Mesothelial cell of epicardium (in vitro differentiated cells): ENCODE measurements at regions not wholly inside any gene's neighbourhood (a gene's known extent, or its start where the extent isn't known, plus 50 kb on each side); places are given as distances from the start of the nearest gene placed in this dataset.

Experiments used
- DNase-seq, 2 experiments: peaks; one replicate each; pipeline ENCODE4 v3.0.0; 2021; ENCODE audit warnings: low spot score in 2 of 2; ENCODE audit not compliant: unreplicated experiment in 2 of 2
- H3K27ac Mint-ChIP-seq: 2 replicates; pipeline ENCODE4 v1.8.0; 2021; ENCODE audit warnings: mixed read lengths
- H3K27me3 Mint-ChIP-seq: 2 replicates; pipeline ENCODE4 v1.8.0; 2021; ENCODE audit warnings: low read depth, mixed read lengths
- H3K36me3 Mint-ChIP-seq: 2 replicates; pipeline ENCODE4 v1.8.0; 2021; ENCODE audit warnings: mixed read lengths
- H3K4me1 Mint-ChIP-seq: 2 replicates; pipeline ENCODE4 v1.8.0; 2021; ENCODE audit warnings: mixed read lengths
- H3K4me3 Mint-ChIP-seq: 2 replicates; pipeline ENCODE4 v1.8.0; 2021; ENCODE audit warnings: mild to moderate bottlenecking, moderate library complexity, mixed read lengths
- H3K9me3 Mint-ChIP-seq: 2 replicates; pipeline ENCODE4 v1.8.0; 2021; ENCODE audit warnings: mixed read lengths
- CTCF ChIP-seq: fragments of 200-600 bp; sonication (generic); IDR thresholded peaks from one replicate; pipeline ENCODE4 v1.5.0; 2021; ENCODE audit warnings: antibody characterized with exemption; ENCODE audit not compliant: unreplicated experiment

- no peak overlapping the region for H3K27ac Mint-ChIP-seq
- no peak for DNase-seq
- H3K4me1 Mint-ChIP-seq = peaks cover 24% of the 10 kb centered on the region
- no peaks in the 10 kb centered on the region for H3K9me3 Mint-ChIP-seq
- H3K27me3 Mint-ChIP-seq = peaks cover 39% of the 10 kb centered on the region
- no peak for TF ChIP-seq CTCF
- H3K36me3 Mint-ChIP-seq = no peaks in the 10 kb centered on the region
- no peak overlapping the region for H3K4me3 Mint-ChIP-seq
Measured at GRCh38 chr1:5579966-5580365, 412.3 kb downstream of the NPHP4 start.

- no peak overlapping the region for H3K27ac Mint-ChIP-seq
Measured at GRCh38 chr1:5578690-5579089, 413.5 kb downstream of the NPHP4 start.

GRCh38 chr1:5577255-5578040, 414.8 kb downstream of the NPHP4 start:
- Mint-ChIP-seq H3K36me3 (no peaks in the 10 kb centered on the region), H3K27me3 (peaks cover 38% of the 10 kb centered on the region), H3K4me3 (no peak overlapping the region), H3K27ac (no peak overlapping the region), H3K4me1 (peaks cover 38% of the 10 kb centered on the region), H3K9me3 (peaks cover 3% of the 10 kb centered on the region)
- DNase-seq = peak in 1 of 2 experiments; percentile 27
- TF ChIP-seq CTCF = no peak

More at GRCh38 chr1:5578690-5579089, 413.5 kb downstream of the NPHP4 start:
- no peak for DNase-seq
- H3K9me3 Mint-ChIP-seq = no peaks in the 10 kb centered on the region
- peaks cover 34% of the 10 kb centered on the region for H3K4me1 Mint-ChIP-seq
- H3K36me3 Mint-ChIP-seq = no peaks in the 10 kb centered on the region
- H3K4me3 Mint-ChIP-seq = no peak overlapping the region
- peaks cover 40% of the 10 kb centered on the region for H3K27me3 Mint-ChIP-seq
- TF ChIP-seq CTCF = no peak

GRCh38 chr1:5576673-5577065, 415.6 kb downstream of the NPHP4 start:
- Mint-ChIP-seq H3K36me3 (no peaks in the 10 kb centered on the region), H3K27me3 (peaks cover 33% of the 10 kb centered on the region), H3K4me1 (peaks cover 36% of the 10 kb centered on the region), H3K4me3 (no peak overlapping the region), H3K9me3 (peaks cover 7% of the 10 kb centered on the region), H3K27ac (no peak overlapping the region)
- no peak for TF ChIP-seq CTCF
- DNase-seq = no peak

- Mint-ChIP-seq H3K4me1 (peaks cover 36% of the 10 kb centered on the region), H3K27me3 (peaks cover 28% of the 10 kb centered on the region), H3K9me3 (peaks cover 7% of the 10 kb centered on the region), H3K27ac (no peak overlapping the region), H3K4me3 (no peak overlapping the region), H3K36me3 (no peaks in the 10 kb centered on the region)
- peak in 1 of 2 experiments; percentile 31 for DNase-seq
- TF ChIP-seq CTCF = no peak
Measured at GRCh38 chr1:5576011-5576672, 416.1 kb downstream of the NPHP4 start.
